HL-60 (cell line): ENCODE measurements at regions not wholly inside any gene's neighbourhood (a gene's known extent, or its start where the extent isn't known, plus 50 kb on each side); places are given as distances from the start of the nearest gene placed in this dataset.

ENCODE experiments used
- CTCF ChIP-seq: IDR thresholded peaks from one replicate; pipeline ENCODE4 v1.5.1; 2011; ENCODE audit warnings: low read length, control low read depth, inconsistent platforms; ENCODE audit not compliant: insufficient read depth
- GABPA ChIP-seq: IDR thresholded peaks from 2 replicates; pipeline ENCODE4 v1.6.1; 2012; ENCODE audit warnings: low read depth
- POLR2AphosphoS5 ChIP-seq: IDR thresholded peaks from 2 replicates; pipeline ENCODE4 v1.6.1; 2012; ENCODE audit warnings: low read depth
- SPI1 ChIP-seq: IDR thresholded peaks from 2 replicates; pipeline ENCODE4 v1.6.1; 2012; ENCODE audit warnings: low read depth, mild to moderate bottlenecking, borderline replicate concordance
- TF ChIP-seq, protein P1 (sequence below): IDR thresholded peaks from 2 replicates; pipeline ENCODE4 v1.6.1; 2012; ENCODE audit warnings: low read depth; ENCODE audit not compliant: insufficient replicate concordance

GRCh38 chr1:191636345-191636744, 521.9 kb upstream of the RGS18 start:
- no peak for TF ChIP-seq CTCF
- no peak for TF ChIP-seq POLR2AphosphoS5
- TF ChIP-seq GABPA = no peak
- TF ChIP-seq SPI1 = no peak
- TF ChIP-seq, protein P1, sequence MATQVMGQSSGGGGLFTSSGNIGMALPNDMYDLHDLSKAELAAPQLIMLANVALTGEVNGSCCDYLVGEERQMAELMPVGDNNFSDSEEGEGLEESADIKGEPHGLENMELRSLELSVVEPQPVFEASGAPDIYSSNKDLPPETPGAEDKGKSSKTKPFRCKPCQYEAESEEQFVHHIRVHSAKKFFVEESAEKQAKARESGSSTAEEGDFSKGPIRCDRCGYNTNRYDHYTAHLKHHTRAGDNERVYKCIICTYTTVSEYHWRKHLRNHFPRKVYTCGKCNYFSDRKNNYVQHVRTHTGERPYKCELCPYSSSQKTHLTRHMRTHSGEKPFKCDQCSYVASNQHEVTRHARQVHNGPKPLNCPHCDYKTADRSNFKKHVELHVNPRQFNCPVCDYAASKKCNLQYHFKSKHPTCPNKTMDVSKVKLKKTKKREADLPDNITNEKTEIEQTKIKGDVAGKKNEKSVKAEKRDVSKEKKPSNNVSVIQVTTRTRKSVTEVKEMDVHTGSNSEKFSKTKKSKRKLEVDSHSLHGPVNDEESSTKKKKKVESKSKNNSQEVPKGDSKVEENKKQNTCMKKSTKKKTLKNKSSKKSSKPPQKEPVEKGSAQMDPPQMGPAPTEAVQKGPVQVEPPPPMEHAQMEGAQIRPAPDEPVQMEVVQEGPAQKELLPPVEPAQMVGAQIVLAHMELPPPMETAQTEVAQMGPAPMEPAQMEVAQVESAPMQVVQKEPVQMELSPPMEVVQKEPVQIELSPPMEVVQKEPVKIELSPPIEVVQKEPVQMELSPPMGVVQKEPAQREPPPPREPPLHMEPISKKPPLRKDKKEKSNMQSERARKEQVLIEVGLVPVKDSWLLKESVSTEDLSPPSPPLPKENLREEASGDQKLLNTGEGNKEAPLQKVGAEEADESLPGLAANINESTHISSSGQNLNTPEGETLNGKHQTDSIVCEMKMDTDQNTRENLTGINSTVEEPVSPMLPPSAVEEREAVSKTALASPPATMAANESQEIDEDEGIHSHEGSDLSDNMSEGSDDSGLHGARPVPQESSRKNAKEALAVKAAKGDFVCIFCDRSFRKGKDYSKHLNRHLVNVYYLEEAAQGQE = no peak
